GM21619 (cell line): ENCODE measurements at regions not wholly inside any gene's neighbourhood (a gene's known extent, or its start where the extent isn't known, plus 50 kb on each side); places are given as distances from the start of the nearest gene placed in this dataset.
A peak's percentile ranks its signal among the peaks of the same experiment; 100 is the strongest.
"Not testable (repeated sequence)": the region's sequence is repeated elsewhere in the genome, so short reads cannot be mapped to it uniquely, and the experiment has no call there.

Experiments used
- ATAC-seq: cut with Tn5 transposase; IDR thresholded peaks from one replicate; pipeline ENCODE4 v1.9.1; 2021; ENCODE audit not compliant: unreplicated experiment

DNA sequence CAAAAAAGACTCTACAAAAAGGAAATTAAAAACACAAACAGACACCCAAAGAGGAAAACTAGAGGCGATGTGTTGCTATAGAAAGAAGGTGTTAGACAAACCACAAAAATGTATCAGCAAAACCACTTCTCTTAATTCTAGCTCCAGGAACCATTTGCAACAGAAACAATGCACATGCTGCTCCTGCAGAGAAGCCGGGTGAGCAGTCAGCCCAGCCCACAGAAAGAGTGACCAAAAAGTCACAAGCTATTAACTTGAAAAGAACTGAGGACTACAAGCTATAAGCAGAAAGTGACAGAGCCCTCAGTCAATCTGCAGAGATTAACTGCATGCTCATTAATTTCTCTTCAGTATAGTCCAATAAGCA is 96.2 kb upstream of the KLHL13 start:
- ATAC-seq: peak; percentile 81

DNA sequence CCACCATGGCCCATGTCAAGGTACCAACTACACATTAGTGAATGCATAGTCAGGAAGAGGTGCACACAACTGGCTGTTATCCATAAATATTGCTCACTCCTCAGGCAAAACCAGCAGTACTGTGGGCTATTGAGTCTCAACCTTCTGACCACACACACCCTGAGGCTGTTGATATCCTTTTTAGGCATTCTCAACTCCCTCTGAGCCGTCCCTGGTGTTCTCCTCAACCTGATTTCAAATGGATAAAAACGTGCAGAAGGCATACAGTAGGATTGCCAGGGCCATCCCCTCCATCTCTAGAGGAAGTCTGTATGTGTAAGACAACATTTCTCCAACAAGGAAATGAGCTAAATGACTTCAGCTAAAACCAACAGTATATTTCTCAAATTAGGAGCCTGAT is 98.7 kb upstream of the KLHL13 start:
- ATAC-seq: no peak

- ATAC-seq: no peak
Measured at GRCh38 chrX:118216087-118216486, 99.5 kb upstream of the KLHL13 start.

DNA sequence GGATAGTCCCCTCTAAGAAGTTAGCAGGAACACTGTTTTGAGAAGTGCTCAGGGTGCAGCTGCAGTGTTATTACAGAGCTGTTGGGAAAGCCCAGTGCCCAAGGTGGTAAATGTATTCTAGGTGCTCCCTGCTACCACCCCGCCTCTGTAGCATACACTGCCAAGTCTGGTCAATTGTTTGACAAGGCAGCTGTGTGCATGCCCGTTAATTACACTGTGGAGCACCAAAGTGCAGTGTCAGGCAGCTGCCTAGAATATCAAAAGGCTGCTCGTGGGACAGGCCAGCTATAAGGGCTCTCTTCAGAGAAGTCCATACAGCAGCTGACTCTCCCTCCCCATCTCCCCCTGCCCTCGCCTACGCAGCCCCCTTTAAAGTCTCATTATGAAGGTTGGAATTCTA is 99.9 kb upstream of the KLHL13 start:
- ATAC-seq: no peak

- no peak for ATAC-seq
Measured at GRCh38 chrX:118218079-118218478, 101.5 kb upstream of the KLHL13 start.

GRCh38 chrX:118218940-118219339 is 102.3 kb upstream of the KLHL13 start:
- no peak for ATAC-seq

- ATAC-seq: no peak
Measured at GRCh38 chrX:118219866-118220265, 103.3 kb upstream of the KLHL13 start.

GRCh38 chrX:118220509-118220908 is 103.9 kb upstream of the KLHL13 start:
- ATAC-seq: no peak

DNA sequence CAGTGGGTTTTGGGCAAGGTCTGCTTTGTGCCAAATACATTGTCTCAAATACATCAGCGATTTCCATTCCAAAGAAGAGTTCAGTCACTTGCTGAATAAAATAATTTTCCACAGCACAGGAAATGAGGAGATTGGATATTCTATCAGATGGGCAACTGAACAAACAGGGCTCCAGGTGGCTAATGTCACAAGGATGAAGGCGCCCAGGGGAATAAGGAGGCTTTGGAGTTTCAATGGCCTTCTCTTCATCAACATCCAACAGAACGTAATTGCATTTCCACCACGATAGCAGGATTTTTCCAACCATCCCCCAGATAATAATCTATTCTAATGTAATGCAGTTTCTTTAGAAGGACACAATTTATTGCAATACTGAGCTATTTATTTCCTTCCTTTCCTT is 104.7 kb upstream of the KLHL13 start:
- no peak for ATAC-seq

DNA sequence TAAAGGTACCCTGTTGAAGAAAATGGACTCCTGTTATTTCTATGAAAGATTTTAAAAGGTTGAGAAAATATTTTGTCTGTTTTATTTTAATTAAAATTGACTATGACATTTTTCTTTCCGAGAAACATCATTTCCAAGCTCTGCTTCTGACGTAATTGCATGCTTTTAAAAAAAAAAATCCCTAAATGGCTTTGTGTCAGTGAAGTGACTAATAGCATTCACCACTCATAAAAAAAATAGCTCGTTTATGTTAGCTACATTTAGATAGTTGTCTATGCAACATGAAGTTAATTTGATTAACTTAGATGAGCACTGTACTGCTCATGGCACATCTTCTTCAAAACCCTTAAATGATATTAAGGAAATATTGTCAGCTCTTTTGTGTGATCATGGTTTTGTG is 105.1 kb upstream of the KLHL13 start:
- ATAC-seq: no peak

GRCh38 chrX:118222421-118222820 is 105.8 kb upstream of the KLHL13 start:
- no peak for ATAC-seq

- ATAC-seq: peak; percentile 66
Measured at GRCh38 chrX:118225711-118226428, 109.3 kb upstream of the KLHL13 start.

GRCh38 chrX:118228041-118228440 is 111.4 kb upstream of the KLHL13 start:
- no peak for ATAC-seq

DNA sequence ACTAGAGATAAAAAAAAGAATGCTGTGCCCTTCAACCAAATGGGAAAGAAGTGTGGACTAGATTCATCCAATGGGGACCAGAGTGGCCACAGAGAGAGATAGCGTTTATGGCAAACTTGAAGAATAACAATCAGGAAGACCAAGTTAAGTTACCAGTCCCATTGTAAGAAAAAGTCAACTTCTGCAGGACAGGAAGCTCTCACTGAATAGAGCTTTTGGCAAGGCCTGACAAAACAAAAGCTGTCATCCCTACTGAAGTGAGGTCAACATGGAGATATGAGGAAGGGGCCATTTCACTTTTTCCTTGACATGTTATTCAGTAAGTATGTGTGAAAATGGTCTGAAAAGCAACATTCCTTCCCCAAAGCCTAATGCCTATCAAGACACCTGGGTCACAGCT is 111.8 kb upstream of the KLHL13 start:
- ATAC-seq: no peak

- no peak for ATAC-seq
Measured at GRCh38 chrX:118231464-118231863, 114.4 kb upstream of the WDR44 start.

DNA sequence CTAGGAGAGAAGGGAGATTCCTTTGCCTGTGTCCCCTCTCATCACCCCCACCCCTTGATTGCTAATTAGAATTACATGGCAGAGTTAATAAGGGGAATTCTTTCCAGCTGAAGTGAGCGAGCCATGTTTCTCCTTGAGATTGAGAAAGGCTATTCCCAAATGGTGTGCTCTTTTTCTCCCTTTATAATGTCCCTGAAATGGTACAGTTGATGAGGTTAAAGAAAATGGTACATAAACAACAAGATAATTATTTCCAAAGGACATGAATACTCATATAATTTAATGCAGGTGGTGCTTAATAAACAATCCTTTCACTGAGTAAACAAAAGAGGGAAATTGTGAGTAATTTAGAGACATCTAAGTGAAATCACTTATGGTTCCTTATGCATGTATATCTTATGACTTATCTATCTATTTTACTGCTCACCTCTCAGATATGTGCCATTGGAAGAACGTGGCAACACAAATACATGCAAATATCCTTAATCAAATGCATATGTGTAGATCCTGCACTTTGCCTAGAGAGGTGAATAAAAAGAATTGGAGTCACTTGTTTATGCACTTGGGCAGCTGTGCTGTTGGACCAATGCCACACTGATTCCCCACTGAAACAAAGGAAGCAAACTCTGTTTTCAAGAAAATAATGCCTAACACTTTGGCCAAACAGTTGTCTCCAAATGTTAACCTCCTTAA is 106.6 kb upstream of the WDR44 start:
- ATAC-seq: no peak

DNA sequence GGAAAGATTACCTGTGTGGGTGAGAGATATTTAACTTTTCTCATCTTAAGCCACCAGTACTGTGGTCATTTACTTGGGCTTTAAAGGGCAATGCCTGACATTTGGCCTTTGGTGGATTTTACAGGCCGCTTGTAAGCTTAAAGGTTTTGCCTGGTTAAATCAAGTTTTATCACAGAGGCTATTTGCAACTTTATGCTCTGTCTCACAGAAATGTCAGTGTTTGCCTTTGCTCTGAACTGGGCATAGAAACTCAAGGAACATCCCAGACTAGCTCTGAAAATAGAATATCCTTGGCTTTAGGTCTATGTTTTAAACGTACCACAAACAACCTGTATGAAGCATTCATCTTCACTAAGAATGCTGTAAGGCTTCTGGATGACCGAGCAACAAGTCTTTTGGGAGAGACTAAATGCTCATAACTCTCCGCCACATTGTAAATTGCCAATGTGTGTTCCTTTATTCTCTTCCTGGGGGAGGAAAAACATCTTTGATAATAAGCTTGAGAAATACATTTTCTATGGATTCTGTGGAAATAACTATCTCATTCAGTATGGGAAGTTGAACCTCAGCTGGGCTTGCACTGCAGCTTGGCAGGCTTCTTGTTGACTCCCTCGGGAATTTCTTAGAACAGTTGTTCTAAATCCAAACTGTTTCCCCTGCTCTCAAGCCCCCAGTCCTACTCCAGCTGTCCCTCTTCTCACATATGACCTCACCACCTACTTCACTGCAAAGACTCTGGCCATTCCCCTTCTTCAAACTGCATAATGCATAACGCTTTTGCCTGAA is 105.8 kb upstream of the WDR44 start:
- no peak for ATAC-seq

GRCh38 chrX:118246961-118247360 is 98.9 kb upstream of the WDR44 start:
- not testable (repeated sequence) for ATAC-seq

- no peak for ATAC-seq
Measured at GRCh38 chrX:118249146-118249545, 96.8 kb upstream of the WDR44 start.

- no peak for ATAC-seq
Measured at GRCh38 chrX:118250445-118250844, 95.5 kb upstream of the WDR44 start.

DNA sequence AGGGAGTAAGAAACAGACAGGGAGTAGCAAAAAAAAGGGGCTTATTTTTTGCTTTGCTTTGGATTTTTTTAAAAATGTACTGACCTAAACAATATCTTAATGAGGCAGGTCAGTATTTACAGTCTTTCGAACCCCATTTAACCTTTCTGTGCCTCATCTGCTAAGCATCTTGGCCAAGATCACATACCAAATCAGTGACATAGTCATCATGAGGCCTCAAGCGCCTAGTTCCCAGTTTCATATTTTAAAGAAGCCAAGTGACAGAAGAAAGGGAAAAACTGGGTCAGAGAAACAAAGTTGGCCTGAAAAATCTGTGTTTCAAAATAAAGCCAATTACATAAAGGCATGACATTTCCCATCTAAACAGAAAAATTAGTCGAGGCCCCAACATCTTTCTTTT is 94.6 kb upstream of the WDR44 start:
- no peak for ATAC-seq

DNA sequence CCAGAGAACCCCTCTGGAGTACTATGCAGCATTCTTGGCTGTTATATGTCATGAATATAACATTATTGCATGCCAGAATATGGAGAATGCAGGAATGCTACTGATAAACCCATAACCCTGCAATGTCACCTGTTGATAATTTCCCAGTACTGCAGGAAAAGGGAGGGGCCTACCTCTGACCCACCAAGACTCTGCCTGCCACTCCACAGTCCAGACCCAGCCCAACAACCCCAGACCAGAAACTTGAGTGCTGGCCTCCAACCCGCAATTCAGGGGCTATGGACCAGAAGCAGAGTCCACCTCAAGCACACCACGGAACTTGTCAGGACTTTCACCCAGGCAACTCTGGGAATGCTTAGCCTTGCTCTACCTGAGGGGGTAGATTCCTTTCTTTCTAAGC is 92.9 kb upstream of the WDR44 start:
- ATAC-seq: no peak
